Activated CD4-positive, alpha-beta T cell treated with anti-CD3 and anti-CD28 coated beads, Interleukin-2, amount 50 U/mL, for 16 hours (primary cell): ENCODE measurements at regions not wholly inside any gene's neighbourhood (a gene's known extent, or its start where the extent isn't known, plus 50 kb on each side); places are given as distances from the start of the nearest gene placed in this dataset.

Experiments used
- DNase-seq: peaks from one replicate; pipeline ENCODE4 v3.0.0-alpha.2; 2020

DNA sequence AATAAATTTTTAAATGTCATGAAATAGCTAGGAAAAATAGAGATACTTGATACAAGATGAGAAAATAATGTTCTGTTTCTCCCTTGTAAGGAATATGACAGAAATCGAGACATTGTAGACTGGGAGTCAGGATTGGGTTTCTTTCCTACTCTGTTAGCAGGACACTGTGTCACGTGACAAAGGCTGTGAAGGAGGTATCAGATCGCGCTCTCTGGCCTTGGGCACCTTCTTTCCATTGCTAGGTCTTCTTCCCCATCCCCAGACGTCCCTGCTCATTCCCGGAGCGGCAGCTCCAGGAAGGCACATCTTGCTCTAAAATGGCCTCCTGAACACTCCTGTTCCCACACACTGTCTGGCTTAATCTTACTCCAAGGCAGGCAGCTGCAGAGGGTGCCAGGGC lies 133.4 kb downstream of the TM9SF2 start:
- no peak for DNase-seq

- DNase-seq: no peak
Observed at GRCh38 chr13:99630269-99630898, 129.1 kb downstream of the TM9SF2 start.

DNA sequence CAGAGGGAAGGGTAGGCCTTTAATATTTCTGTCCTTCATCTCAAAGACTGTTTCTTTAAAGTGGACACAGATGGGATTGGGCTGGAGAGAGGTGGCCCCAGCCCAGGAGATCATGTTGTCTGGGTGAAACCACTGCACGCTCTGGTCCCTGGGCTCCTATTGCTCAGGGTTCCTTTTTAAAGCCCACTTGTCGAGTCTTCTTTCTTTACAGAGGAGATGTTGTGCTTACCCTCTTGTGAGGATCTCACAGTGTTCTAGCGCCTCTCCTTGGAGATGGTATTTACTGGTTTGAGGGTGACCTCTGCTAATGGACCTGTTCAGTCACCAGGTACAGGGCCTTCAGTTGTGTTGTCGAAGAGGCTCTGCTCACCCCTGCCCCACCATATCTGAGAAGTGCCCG lies 128.4 kb downstream of the TM9SF2 start:
- no peak for DNase-seq

GRCh38 chr13:99628442-99628841 lies 127.2 kb downstream of the TM9SF2 start:
- no peak for DNase-seq

DNA sequence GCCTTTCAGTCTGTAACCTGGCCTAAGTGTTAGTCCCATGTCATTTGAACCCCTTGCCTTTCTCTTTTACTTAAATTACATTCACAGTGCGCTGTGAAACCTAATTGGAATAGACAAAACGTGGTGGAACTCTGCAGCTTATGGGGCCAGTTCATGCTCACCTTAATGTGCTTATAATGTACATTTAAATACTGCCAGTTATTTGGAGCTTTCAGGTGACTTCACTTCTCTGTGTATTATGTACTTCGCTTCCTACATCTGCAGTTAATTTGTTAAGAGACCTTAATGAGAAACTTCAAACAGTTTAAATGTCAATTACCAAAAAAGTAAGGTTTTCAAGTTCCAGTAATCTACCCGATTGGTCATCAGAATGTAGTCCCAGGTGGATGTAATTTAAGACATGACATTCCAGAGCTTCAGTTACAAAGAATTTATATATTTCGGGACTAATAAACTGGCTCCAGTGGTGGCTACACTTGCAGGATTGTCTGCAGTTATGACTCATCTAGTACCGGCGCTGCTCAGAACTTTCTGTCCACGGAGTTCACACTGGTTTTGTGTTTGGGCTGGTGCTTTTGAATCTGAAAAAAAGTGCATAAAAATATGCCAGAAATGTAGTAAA lies 125.3 kb downstream of the TM9SF2 start:
- no peak for DNase-seq

DNA sequence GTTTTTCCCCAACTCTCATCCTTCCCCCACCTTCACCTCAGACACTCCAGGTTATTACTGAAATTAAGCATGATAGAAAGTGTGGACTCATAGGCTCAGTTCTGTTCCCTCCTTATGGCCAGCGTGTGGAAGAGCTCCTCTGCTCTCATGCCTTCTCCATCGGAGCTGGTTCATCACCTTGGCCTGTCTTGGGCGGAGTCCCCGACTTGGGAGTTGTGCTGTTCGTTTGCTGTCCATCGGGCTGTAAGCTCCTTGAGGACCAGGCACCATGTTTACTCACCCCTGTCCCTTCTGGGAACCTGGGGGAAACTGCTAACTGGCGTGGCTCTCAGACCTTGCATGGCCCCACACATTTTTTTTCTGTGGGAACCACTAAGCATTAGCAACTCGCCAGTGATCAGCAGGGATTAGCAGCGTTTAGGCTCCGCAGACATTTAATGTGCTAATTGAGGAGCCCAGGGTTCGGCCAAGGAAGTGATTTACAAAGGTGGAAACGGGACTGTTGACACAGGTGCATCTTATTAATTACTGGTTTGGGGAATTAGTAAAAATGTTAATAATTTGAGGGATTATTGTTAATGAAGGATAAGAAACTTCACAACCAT lies 123.8 kb downstream of the TM9SF2 start:
- no peak for DNase-seq

DNA sequence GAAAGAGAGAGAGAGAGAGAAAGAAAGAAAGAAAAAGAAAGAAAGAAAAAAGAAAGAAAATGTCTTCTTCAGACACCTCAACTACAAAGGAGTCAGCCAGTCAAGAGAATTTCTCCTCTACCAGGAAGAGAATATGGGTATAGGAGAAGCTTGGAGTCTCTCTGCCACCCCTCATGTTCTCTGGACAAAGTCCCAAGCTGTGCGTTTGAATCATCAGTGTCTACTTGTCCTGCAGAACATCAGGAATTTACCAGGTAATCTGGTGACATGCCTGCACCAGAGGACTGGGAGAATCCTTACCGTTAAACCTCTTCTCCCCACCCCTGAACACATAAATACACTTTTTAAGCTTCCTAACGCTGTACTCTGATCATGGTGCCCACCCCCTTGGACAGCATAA lies 119.5 kb downstream of the TM9SF2 start:
- DNase-seq: no peak

GRCh38 chr13:99619207-99619606 lies 117.9 kb downstream of the TM9SF2 start:
- DNase-seq: no peak

DNA sequence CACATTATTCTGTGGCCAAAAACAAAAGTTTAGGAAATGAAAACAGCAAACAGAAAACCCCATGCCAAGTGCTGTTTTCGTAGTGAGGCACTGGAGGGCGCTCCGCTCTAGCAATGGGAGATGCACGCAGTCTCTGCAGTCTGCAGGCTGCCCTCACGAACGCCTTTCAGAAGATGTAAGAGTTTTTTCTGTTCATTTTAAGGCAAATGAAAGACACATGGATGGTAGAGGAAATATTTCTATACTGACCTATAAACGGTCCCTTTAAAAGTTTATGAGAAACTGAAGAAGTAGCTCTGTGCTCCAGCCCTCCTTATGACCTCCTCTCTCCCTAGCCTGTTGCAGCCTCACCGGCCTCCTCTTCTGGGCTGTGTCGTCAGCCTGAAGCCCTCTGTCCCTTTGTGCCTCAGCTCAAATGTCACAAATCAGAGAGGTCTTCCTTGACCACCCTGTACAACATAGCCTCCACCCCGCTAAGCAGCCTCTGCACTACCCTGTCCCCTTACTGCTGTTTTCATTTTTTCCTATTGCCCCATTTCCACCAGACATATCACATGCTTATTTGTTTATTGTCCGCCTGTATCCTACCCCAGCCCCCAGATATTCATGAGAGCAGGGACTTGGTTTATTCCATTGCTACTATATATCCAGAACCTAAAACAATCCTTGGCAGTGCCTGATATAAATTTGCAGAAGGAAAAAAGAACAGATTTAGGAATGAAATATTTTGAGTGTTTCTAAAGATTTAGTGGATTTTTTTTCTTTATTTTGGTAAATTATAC lies 116.4 kb downstream of the TM9SF2 start:
- peak; percentile 12 for DNase-seq

DNA sequence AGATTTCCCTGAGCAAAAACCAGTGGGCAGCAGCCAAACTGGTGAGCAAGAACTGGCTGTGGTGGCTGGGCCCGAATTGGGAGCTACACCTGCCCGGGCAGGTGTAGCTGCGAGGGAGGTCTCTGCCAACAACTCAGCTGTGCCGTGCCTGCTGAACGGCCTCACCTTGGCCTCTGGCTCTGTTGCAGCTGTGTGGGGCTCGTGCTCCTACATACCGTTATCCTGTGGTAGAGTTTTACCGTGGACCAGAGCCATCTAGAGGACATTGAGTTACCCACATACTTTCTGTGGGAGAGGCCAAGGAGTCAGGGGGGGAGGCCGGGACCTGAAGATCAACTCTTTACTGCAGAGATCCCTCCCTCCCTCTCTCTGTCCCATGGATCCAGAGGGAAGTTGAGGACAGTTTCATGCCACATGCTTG lies 113.2 kb downstream of the TM9SF2 start:
- DNase-seq: no peak
